ENCODE measurements at regions not wholly inside any gene's neighbourhood (a gene's known extent, or its start where the extent isn't known, plus 50 kb on each side); places are given as distances from the start of the nearest gene placed in this dataset.
A peak's percentile ranks its signal among the peaks of the same experiment; 100 is the strongest.

- Mint-ChIP-seq H3K27me3 (ENCODE audit: unreplicated experiment) (peaks cover 2% of the 10 kb centered on the region), H3K36me3 (ENCODE audit: unreplicated experiment) (peaks cover 7% of the 10 kb centered on the region)
Measured at GRCh38 chr7:57245206-57245605, 113.0 kb upstream of the ZNF479 start.

GRCh38 chr7:57250801-57251200 is 118.6 kb upstream of the ZNF479 start:
- Mint-ChIP-seq H3K36me3 (ENCODE audit: unreplicated experiment) (peaks cover 4% of the 10 kb centered on the region), H3K9me3 (ENCODE audit: unreplicated experiment) (peaks cover 13% of the 10 kb centered on the region), H3K4me3 (ENCODE audit: unreplicated experiment) (no peak overlapping the region), H3K27ac (ENCODE audit: unreplicated experiment) (no peak overlapping the region), H3K4me1 (ENCODE audit: low read depth, unreplicated experiment) (no peaks in the 10 kb centered on the region), H3K27me3 (ENCODE audit: unreplicated experiment) (no peaks in the 10 kb centered on the region)
- DNase-seq, result no peak
- no peak for TF ChIP-seq CTCF (IDR thresholded peaks at IDR 0.05; ENCODE audit: partially characterized antibody, unreplicated experiment)

More at GRCh38 chr7:57245206-57245605, 113.0 kb upstream of the ZNF479 start:
- TF ChIP-seq CTCF (IDR thresholded peaks at IDR 0.05; ENCODE audit: partially characterized antibody, unreplicated experiment), result no peak
- no peak overlapping the region for H3K4me3 Mint-ChIP-seq (ENCODE audit: unreplicated experiment)
- H3K27ac Mint-ChIP-seq (ENCODE audit: unreplicated experiment), result no peak overlapping the region
- H3K9me3 Mint-ChIP-seq (ENCODE audit: unreplicated experiment), result peaks cover 26% of the 10 kb centered on the region
- no peaks in the 10 kb centered on the region for H3K4me1 Mint-ChIP-seq (ENCODE audit: low read depth, unreplicated experiment)
- DNase-seq, result no peak

- no peak for TF ChIP-seq CTCF (IDR thresholded peaks at IDR 0.05; ENCODE audit: partially characterized antibody, unreplicated experiment)
- Mint-ChIP-seq H3K27ac (ENCODE audit: unreplicated experiment) (no peak overlapping the region), H3K4me1 (ENCODE audit: low read depth, unreplicated experiment) (no peaks in the 10 kb centered on the region), H3K9me3 (ENCODE audit: unreplicated experiment) (peaks cover 15% of the 10 kb centered on the region), H3K4me3 (ENCODE audit: unreplicated experiment) (no peak overlapping the region), H3K36me3 (ENCODE audit: unreplicated experiment) (peaks cover 7% of the 10 kb centered on the region), H3K27me3 (ENCODE audit: unreplicated experiment) (no peaks in the 10 kb centered on the region)
- DNase-seq, result peak; percentile 13
Measured at GRCh38 chr7:57256637-57257375, 124.6 kb upstream of the ZNF479 start.

GRCh38 chr7:57274535-57275283 is 142.5 kb upstream of the ZNF479 start:
- no peaks in the 10 kb centered on the region for H3K4me1 Mint-ChIP-seq (ENCODE audit: low read depth, unreplicated experiment)
- no peak for TF ChIP-seq CTCF (IDR thresholded peaks at IDR 0.05; ENCODE audit: partially characterized antibody, unreplicated experiment)
- H3K4me3 Mint-ChIP-seq (ENCODE audit: unreplicated experiment), result no peak overlapping the region
- H3K27me3 Mint-ChIP-seq (ENCODE audit: unreplicated experiment), result no peaks in the 10 kb centered on the region
- DNase-seq, result no peak
- H3K27ac Mint-ChIP-seq (ENCODE audit: unreplicated experiment), result no peak overlapping the region
- peaks cover 14% of the 10 kb centered on the region for H3K9me3 Mint-ChIP-seq (ENCODE audit: unreplicated experiment)
- no peaks in the 10 kb centered on the region for H3K36me3 Mint-ChIP-seq (ENCODE audit: unreplicated experiment)

- H3K9me3 Mint-ChIP-seq (ENCODE audit: unreplicated experiment), result peaks cover 11% of the 10 kb centered on the region
- no peak overlapping the region for H3K4me3 Mint-ChIP-seq (ENCODE audit: unreplicated experiment)
- H3K4me1 Mint-ChIP-seq (ENCODE audit: low read depth, unreplicated experiment), result no peaks in the 10 kb centered on the region
- H3K27ac Mint-ChIP-seq (ENCODE audit: unreplicated experiment), result no peak overlapping the region
- H3K27me3 Mint-ChIP-seq (ENCODE audit: unreplicated experiment), result peaks cover 2% of the 10 kb centered on the region
- no peak for DNase-seq
- TF ChIP-seq CTCF (IDR thresholded peaks at IDR 0.05; ENCODE audit: partially characterized antibody, unreplicated experiment), result no peak
- H3K36me3 Mint-ChIP-seq (ENCODE audit: unreplicated experiment), result peaks cover 9% of the 10 kb centered on the region
Measured at GRCh38 chr7:57300747-57301146, 149.2 kb upstream of the ZNF716 start.

All from glutamatergic neuron (in vitro differentiated cells).